GM21447 (cell line): ENCODE measurements at regions not wholly inside any gene's neighbourhood (a gene's known extent, or its start where the extent isn't known, plus 50 kb on each side); places are given as distances from the start of the nearest gene placed in this dataset.
A peak's percentile ranks its signal among the peaks of the same experiment; 100 is the strongest.
"Not testable (repeated sequence)": the region's sequence is repeated elsewhere in the genome, so short reads cannot be mapped to it uniquely, and the experiment has no call there.

Experiments used
- ATAC-seq: cut with Tn5 transposase; IDR thresholded peaks from one replicate; pipeline ENCODE4 v1.9.1; 2021; ENCODE audit not compliant: unreplicated experiment

DNA sequence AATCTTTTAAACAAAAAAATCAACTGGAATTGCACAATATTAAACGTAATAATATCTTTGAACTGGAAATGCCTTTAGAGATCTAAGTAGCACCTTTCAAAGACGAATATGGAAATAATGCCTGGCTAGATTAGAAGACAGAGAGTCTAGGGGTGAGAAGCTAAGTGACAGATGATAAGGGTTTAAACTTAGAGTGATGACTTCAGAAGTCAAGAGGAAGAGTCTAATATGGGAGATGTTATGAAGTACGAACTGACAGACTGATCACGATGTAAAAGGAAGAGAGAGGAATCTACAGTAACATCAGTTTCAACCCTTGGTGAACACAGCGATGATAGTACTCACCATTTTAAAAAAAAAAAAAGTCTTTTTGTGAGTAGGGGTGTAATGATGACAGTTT lies 57.9 kb downstream of the HINT1 start:
- ATAC-seq = no peak

- no peak for ATAC-seq
Observed at GRCh38 chr5:131104169-131104808, 60.8 kb downstream of the HINT1 start.

DNA sequence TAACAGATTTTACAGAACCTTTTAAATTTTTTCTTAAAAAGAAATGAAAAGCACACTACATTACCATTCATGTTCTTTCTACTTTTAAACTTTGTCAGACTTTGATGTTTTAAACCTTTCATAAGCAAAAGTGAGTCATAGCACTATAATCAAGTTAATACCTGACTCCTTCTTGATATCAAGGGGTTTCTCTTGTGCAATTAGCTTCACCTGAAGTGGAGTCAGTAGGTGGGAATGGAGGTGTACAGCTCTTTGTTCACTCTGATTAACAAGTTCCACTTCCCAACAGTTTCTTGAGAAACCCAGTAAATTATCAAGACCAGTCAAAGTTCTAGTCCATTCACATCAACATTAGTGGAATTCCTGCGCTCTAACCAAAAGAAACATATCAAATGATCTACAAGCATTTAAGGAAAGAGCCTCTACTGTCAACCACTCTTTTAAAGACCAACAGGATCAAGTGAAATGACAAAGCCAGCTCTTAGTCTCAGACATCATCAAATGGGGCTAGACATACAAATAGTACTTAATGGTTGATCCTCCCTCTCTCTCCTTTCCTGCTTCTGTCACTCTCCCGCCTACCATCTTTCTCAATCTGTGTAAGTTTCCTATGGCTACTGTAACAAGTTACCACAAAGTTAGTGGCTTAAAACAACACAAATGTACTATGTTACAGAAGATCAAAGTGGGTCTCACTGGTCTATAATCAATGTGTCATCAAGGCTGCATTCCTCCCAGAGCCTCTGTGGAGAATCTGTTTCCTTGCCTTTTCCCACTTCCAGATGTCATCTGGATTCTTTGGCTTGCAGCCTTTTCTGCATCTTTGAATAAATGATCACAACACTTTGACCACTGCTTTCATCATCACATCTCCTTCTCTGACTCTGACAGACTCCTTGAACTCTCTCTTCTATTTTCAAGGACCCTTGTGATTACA lies 68.0 kb downstream of the HINT1 start:
- no peak for ATAC-seq

DNA sequence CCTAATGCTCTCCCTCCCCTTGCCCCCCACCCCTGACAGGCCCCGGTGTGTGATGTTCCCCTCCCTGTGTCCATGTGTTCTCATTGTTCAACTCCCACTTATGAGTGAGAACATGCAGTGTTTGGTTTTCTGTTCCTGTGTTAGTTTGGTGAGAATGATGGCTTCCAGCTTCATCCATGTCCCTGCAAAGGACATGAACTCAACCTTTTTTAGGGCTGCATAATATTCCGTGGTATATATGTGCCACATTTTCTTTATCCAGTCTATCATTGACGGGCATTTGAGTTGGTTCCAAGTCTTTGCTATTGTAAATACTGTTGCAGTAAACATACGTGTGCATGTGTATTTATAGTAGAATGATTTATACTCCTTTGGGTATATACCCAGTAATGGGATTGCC lies 69.5 kb downstream of the HINT1 start:
- not testable (repeated sequence) for ATAC-seq

- no peak for ATAC-seq
Observed at GRCh38 chr5:131084436-131084835, 80.6 kb downstream of the HINT1 start.

- ATAC-seq = no peak
Observed at GRCh38 chr5:131081913-131082488, 83.1 kb downstream of the HINT1 start.

GRCh38 chr5:131081374-131081773 lies 83.7 kb downstream of the HINT1 start:
- ATAC-seq = no peak

GRCh38 chr5:131079232-131079631 lies 85.8 kb downstream of the HINT1 start:
- no peak for ATAC-seq

GRCh38 chr5:131068893-131069643 lies 96.0 kb downstream of the HINT1 start:
- ATAC-seq = peak; percentile 96

GRCh38 chr5:131068076-131068475 lies 97.0 kb downstream of the HINT1 start:
- no peak for ATAC-seq

GRCh38 chr5:131067636-131068035 lies 97.4 kb downstream of the HINT1 start:
- no peak for ATAC-seq

DNA sequence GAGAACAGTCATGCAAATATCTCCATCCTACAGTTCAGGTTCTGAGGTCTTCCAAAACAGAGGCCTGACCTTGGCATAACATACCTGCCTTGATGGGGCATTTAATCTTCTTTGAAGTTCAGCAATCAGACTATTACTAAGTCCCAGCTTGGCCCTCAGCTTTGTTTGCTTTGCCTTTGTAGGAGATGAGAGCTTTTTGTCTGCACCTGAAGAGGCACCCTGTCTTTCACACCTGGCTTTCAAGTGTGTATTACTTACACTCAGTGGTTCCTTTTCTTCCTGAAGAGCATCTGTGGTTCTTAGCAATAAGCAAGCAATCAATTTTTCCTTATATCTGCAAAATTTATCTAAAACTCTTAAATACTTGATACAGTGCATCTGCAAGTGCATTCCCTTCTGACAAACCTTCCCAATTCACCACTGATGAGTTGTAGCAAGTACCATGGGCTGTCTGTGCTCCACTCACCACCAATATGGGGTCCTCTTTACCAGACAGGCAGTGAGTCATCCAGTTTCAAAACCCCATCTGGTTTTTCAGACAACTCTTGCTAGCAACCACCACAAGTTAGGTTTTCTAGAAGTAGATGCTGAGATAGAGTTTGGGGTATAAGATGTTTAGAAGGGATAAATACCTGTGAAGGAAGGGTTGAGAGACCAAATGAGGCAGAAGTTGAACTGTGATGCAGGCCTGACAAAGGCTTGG lies 100.2 kb downstream of the HINT1 start:
- ATAC-seq = no peak

DNA sequence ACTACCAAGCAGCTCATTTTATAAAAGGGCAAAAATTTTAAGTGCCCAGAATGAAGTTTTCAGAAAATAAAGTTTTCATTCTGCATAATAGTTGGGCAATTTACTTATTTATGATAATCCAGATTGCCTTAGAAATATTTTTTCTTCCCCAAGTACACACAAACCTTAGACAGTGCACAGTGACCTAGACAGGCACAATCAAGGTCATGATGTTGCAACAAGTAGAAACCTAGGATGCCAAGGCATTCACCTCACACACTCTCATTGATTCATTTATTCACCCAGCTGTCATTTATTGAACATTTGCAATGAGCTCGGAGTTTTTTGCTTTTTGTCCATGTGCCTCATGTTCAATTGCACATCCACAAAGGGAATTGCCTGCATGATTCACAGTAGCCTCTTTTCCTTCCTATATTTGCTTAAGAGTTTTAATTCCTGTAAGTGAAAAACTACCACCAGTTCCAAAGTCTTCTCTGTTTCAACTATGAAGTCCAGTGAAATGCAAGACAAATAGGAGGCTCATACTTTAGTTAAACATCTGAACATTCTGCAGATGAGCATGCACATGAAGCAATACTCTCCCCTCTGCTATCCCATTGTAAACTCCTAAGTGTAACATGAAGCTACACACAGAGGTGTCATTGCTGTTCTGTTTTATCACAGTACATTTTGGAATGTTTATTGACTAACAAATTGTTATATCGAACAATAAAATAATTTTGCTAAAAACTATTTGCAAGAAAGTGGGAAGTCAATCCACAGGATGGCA lies 122.9 kb downstream of the HINT1 start:
- ATAC-seq = no peak

- ATAC-seq = no peak
Observed at GRCh38 chr5:131023498-131023865, 141.6 kb downstream of the HINT1 start.

DNA sequence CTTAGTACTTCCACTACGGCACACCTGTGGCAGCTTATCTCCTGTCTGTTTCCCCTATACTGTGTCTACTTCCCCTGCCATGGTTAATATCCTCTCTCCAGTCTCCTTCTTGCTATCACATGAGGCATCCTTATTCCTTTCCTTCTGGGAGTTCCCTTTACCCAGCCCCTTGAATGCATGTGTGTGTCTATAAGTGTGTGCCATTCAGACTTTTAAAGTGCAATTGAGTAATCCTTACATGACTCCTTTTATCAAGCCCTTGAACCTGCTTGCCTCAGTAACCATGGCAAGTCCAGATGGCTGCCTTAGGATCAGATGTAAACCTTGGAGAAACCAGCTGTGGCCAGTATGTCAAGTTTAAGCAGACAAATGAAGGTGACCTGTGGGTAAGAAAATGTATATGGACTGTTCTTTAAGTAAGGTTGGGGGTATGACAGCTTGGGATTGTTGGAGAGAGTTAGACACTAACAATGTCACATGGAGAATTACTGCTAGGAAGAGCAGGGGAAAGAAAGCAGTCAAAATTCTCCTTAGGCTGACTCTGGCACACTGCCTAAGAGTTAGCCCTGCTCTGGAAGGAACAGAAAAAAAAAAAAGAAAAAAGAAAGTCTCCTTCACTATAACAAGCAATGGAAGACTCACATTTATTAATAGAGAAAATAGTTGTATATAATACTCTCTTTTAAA lies 142.1 kb downstream of the HINT1 start:
- no peak for ATAC-seq

GRCh38 chr5:131021646-131022045 lies 143.4 kb downstream of the HINT1 start:
- no peak for ATAC-seq

GRCh38 chr5:131019601-131020315 lies 145.3 kb downstream of the HINT1 start:
- no peak for ATAC-seq

- ATAC-seq = no peak
Observed at GRCh38 chr5:131019111-131019510, 145.9 kb downstream of the HINT1 start.

DNA sequence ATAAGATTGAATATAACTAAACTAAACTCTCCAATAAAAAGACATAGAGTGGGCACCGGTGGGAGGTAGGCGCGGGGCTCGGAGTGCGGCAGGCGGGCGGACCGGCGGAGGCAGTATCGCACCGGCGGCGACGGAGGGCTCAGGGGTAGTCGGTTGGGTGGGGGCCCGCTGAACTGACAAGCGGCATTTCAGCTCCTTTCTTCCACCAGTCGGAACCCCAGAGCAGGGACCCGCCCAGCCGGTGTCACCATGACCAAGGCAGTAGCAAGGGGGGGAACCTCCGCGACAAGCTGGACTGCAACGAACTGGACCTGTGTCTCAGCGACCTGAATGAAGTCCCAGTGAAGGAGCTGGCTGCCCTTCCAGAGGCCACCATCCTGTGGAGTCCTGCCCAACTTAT lies 156.7 kb downstream of the HINT1 start:
- no peak for ATAC-seq
